ENCODE measurements at regions not wholly inside any gene's neighbourhood (a gene's known extent, or its start where the extent isn't known, plus 50 kb on each side); places are given as distances from the start of the nearest gene placed in this dataset.

DNA sequence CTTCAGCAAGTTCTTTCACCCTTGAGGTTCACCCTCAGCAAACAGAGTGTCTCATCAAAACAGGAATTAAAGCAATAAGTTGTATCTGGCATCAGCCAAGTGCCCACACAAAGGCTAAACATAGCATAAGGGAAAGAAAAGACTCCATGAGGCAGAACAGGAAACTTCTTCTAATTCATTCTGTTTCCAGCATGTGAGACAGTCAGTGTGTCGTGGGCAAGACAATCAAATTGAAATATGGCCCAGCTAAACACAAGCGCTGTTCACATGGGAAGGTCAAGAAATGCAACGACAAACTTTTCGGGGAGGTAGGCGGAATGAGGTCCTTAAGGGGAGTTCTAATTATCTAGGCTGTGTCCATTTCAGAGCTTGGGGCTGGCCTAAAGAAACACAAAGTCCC, 393.4 kb downstream of the HAPSTR1 start:
- no peak for FAIRE-seq

GRCh38 chr16:9489835-9490467, 398.5 kb downstream of the HAPSTR1 start:
- no peak for FAIRE-seq
- no peak for DNase-seq (ENCODE audit: extremely low spot score, insufficient read length, low read depth)

More for the DNA sequence above, 393.4 kb downstream of the HAPSTR1 start:
- no peak for DNase-seq (ENCODE audit: extremely low spot score, insufficient read length, low read depth)

- no peak for DNase-seq (ENCODE audit: extremely low spot score, insufficient read length, low read depth)
- no peak for FAIRE-seq
Observed at GRCh38 chr16:9495824-9496223, 404.4 kb downstream of the HAPSTR1 start.

GRCh38 chr16:9497750-9498149, 406.3 kb downstream of the HAPSTR1 start:
- DNase-seq (ENCODE audit: extremely low spot score, insufficient read length, low read depth) = no peak
- no peak for FAIRE-seq

- DNase-seq (ENCODE audit: extremely low spot score, insufficient read length, low read depth) (no peak), FAIRE-seq (no peak)
Observed at GRCh38 chr16:9499941-9500593, 408.6 kb downstream of the HAPSTR1 start.

GRCh38 chr16:9500872-9501271, 409.4 kb downstream of the HAPSTR1 start:
- DNase-seq (ENCODE audit: extremely low spot score, insufficient read length, low read depth) (no peak), FAIRE-seq (no peak)

GRCh38 chr16:9503251-9503984, 412.0 kb downstream of the HAPSTR1 start:
- no peak for FAIRE-seq
- DNase-seq (ENCODE audit: extremely low spot score, insufficient read length, low read depth) = no peak

- DNase-seq (ENCODE audit: extremely low spot score, insufficient read length, low read depth) (no peak), FAIRE-seq (no peak)
Observed at GRCh38 chr16:9508328-9508936, 417.0 kb downstream of the HAPSTR1 start.

DNA sequence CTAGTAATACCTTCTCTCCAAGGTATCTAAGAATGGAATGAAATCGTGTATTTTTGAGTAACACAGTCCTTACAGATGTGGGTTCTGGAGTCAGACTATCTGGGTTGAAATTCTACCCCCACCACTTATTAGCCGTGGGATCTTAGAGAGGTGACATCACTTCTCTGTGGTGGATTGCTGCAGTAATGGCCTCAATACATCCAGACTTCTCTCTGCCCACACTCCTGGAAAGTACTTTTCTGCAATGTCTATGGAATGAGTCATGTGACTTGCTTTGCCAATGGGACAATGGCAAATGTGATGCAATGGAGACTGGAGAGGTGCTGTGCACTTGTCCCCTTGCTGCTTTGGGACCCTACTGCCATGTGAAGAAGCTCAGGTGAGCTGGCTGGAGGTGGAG, 418.2 kb downstream of the HAPSTR1 start:
- FAIRE-seq (no peak), DNase-seq (ENCODE audit: extremely low spot score, insufficient read length, low read depth) (no peak)

GRCh38 chr16:9511389-9511788, 419.9 kb downstream of the HAPSTR1 start:
- FAIRE-seq (no peak), DNase-seq (ENCODE audit: extremely low spot score, insufficient read length, low read depth) (no peak)

GRCh38 chr16:9516444-9516843, 425.0 kb downstream of the HAPSTR1 start:
- no peak for FAIRE-seq

GRCh38 chr16:9518051-9518450, 426.6 kb downstream of the HAPSTR1 start:
- FAIRE-seq = no peak
- no peak for DNase-seq (ENCODE audit: extremely low spot score, insufficient read length, low read depth)

More at GRCh38 chr16:9516444-9516843, 425.0 kb downstream of the HAPSTR1 start:
- DNase-seq (ENCODE audit: extremely low spot score, insufficient read length, low read depth) = no peak

GRCh38 chr16:9518581-9518980, 427.1 kb downstream of the HAPSTR1 start:
- FAIRE-seq (no peak), DNase-seq (ENCODE audit: extremely low spot score, insufficient read length, low read depth) (no peak)

- no peak for FAIRE-seq
Observed at GRCh38 chr16:9521749-9522370, 430.4 kb downstream of the HAPSTR1 start.

GRCh38 chr16:9522614-9523013, 431.2 kb downstream of the HAPSTR1 start:
- no peak for DNase-seq (ENCODE audit: extremely low spot score, insufficient read length, low read depth)
- no peak for FAIRE-seq

More at GRCh38 chr16:9521749-9522370, 430.4 kb downstream of the HAPSTR1 start:
- no peak for DNase-seq (ENCODE audit: extremely low spot score, insufficient read length, low read depth)

- no peak for FAIRE-seq
- DNase-seq (ENCODE audit: extremely low spot score, insufficient read length, low read depth) = no peak
Observed at GRCh38 chr16:9523994-9524393, 432.6 kb downstream of the HAPSTR1 start.

GRCh38 chr16:9525037-9525436, 433.6 kb downstream of the HAPSTR1 start:
- FAIRE-seq (no peak), DNase-seq (ENCODE audit: extremely low spot score, insufficient read length, low read depth) (no peak)

- DNase-seq (ENCODE audit: extremely low spot score, insufficient read length, low read depth) = no peak
- no peak for FAIRE-seq
Observed at GRCh38 chr16:9526791-9527190, 435.3 kb downstream of the HAPSTR1 start.

- DNase-seq (ENCODE audit: extremely low spot score, insufficient read length, low read depth) (no peak), FAIRE-seq (no peak)
Observed at GRCh38 chr16:9527976-9528375, 436.5 kb downstream of the HAPSTR1 start.

DNA sequence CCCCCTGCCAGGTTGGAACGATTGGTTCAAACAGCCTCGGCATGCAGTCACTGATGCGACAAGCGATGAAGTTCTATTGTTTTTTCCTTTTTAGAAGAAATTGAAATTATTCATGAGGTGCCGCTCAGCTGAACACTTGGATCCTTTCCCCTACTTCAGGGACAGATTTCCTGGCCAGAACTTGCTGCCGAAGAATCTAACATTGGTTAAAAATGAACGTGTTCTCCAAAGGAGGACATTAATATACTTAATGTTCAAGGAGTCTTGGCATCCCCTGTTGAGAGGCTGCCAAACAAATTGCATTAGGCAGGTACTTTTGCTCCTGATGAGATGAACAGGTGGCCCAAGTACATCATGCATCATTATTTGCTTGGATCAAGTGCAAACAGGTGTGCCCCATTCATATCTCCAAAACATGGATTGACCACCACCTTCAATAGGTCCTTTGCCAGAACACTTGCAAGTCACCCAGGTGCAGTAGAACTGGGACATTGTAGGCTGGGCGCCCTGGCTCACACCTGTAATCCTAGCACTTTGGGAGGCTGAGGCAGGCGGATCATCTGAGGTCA, 437.2 kb downstream of the HAPSTR1 start:
- DNase-seq (ENCODE audit: extremely low spot score, insufficient read length, low read depth) = no peak
- no peak for FAIRE-seq

All from GM18507 (cell line).